AG04450 (cell line): ENCODE measurements at regions not wholly inside any gene's neighbourhood (a gene's known extent, or its start where the extent isn't known, plus 50 kb on each side); places are given as distances from the start of the nearest gene placed in this dataset.

Source experiments
- CTCF ChIA-PET: fragments of 300-600, 350-600 bp; formaldehyde crosslinking; extraction: SDS; loops from one replicate; lab custom pipeline; 2022; ENCODE audit warnings: antibody characterized with exemption, inconsistent platforms; lab: Charles Lee
- POLR2A ChIA-PET: fragments of 350-600 bp; formaldehyde crosslinking; extraction: SDS; loops from one replicate; lab custom pipeline; 2021; ENCODE audit warnings: antibody characterized with exemption, inconsistent platforms; lab: Yijun Ruan, JAX
- DNase-seq: peaks from one replicate; pipeline ENCODE4 v3.0.0-alpha.2; 2011; ENCODE audit warnings: low read depth, low spot score
- H3K27ac ChIP-seq: one replicate; pipeline ENCODE4 v1.5.1; 2012; ENCODE audit warnings: low read depth, low read length, control low read depth
- H3K27me3 ChIP-seq: one replicate; pipeline ENCODE4 v1.6.0; 2012; ENCODE audit warnings: low read length; ENCODE audit not compliant: control insufficient read depth, insufficient read depth
- H3K4me3 ChIP-seq: 2 replicates; pipeline ENCODE4 v1.5.1; 2011; ENCODE audit warnings: mild to moderate bottlenecking, low read depth, low read length, control low read depth
- H3K9me3 ChIP-seq: 2 replicates; pipeline ENCODE4 v1.5.1; 2012; ENCODE audit warnings: low read length; ENCODE audit not compliant: control insufficient read depth, insufficient read depth
- TF ChIP-seq, protein P1 (sequence below): IDR thresholded peaks from 2 replicates; pipeline ENCODE4 v1.5.1; 2011; ENCODE audit warnings: low read depth, low read length, control low read depth, inconsistent platforms

DNA sequence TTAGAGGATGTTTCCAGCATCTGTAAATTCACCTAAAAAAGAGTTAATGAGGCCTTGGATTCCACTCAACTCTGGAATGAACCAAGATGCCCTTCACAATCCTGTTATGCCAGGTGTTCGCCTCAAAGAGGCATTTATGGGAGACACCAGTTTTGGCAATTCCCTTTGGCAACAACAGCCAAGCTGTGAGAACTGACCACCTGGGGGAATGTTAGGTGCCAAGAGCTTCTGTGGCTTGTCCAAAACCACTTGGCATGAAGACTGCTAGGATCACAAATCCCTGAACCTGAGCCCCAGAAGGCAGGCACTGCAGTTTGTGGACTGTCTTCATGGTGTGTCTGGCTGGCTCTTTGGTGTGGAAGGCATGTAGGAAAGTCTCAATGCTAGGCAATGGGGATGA is 164.4 kb upstream of the BDNF start:
- no peaks in the 10 kb centered on the region for H3K9me3 ChIP-seq
- ChIA-PET CTCF (no interaction called here), POLR2A (no interaction called here)
- no peak overlapping the region for H3K27ac ChIP-seq
- TF ChIP-seq, protein P1, sequence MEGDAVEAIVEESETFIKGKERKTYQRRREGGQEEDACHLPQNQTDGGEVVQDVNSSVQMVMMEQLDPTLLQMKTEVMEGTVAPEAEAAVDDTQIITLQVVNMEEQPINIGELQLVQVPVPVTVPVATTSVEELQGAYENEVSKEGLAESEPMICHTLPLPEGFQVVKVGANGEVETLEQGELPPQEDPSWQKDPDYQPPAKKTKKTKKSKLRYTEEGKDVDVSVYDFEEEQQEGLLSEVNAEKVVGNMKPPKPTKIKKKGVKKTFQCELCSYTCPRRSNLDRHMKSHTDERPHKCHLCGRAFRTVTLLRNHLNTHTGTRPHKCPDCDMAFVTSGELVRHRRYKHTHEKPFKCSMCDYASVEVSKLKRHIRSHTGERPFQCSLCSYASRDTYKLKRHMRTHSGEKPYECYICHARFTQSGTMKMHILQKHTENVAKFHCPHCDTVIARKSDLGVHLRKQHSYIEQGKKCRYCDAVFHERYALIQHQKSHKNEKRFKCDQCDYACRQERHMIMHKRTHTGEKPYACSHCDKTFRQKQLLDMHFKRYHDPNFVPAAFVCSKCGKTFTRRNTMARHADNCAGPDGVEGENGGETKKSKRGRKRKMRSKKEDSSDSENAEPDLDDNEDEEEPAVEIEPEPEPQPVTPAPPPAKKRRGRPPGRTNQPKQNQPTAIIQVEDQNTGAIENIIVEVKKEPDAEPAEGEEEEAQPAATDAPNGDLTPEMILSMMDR: no peak
- no peak for DNase-seq
- H3K27me3 ChIP-seq: no peaks in the 10 kb centered on the region
- no peak overlapping the region for H3K4me3 ChIP-seq

DNA sequence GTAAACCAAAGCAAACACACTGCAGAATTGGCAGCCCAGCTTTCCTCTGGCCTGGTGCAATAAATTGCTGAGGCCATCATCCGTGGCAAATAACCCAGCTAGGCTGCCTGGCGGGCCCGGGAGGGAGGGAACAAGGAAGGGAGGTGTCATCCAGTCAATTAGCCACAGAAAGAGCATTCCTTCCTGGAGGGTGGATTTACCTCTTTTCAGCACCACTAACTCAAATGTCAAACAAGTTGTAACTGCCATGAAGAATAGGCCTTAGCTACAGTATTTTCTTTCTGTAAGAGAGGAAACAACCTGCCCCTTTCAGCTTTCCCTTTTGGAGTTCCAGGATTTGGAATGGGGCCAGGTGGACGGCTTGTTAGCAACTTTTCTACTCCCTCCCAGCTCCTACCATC is 163.8 kb upstream of the BDNF start:
- Histone ChIP-seq H3K9me3 (no peaks in the 10 kb centered on the region), H3K4me3 (no peak overlapping the region), H3K27ac (no peak overlapping the region), H3K27me3 (no peaks in the 10 kb centered on the region)
- DNase-seq: no peak
- TF ChIP-seq, protein P1: no peak
- ChIA-PET CTCF (no interaction called here), POLR2A (no interaction called here)

DNA sequence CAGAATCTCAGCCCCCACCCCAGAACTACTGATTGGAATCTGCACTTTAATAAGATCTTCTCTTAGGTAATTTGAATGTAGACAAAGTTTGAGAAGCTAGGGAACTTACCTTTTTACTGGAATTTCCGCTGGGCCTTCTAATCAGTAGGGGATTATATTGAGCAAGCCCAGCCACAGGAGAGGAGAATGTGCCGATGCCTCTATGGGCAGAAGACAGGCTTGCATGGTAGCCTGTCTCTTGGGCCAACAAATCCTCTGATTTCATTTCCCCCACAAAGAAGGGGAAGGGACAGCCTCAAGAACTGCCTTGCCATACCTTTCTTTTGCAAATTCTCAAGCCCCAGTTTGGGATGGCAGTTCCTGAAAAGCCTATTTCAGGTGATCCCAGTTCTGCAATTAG is 163.4 kb upstream of the BDNF start:
- ChIA-PET POLR2A (no interaction called here), CTCF (no interaction called here)
- Histone ChIP-seq H3K9me3 (no peaks in the 10 kb centered on the region), H3K4me3 (no peak overlapping the region), H3K27me3 (no peaks in the 10 kb centered on the region), H3K27ac (no peak overlapping the region)
- TF ChIP-seq, protein P1: no peak
- no peak for DNase-seq

DNA sequence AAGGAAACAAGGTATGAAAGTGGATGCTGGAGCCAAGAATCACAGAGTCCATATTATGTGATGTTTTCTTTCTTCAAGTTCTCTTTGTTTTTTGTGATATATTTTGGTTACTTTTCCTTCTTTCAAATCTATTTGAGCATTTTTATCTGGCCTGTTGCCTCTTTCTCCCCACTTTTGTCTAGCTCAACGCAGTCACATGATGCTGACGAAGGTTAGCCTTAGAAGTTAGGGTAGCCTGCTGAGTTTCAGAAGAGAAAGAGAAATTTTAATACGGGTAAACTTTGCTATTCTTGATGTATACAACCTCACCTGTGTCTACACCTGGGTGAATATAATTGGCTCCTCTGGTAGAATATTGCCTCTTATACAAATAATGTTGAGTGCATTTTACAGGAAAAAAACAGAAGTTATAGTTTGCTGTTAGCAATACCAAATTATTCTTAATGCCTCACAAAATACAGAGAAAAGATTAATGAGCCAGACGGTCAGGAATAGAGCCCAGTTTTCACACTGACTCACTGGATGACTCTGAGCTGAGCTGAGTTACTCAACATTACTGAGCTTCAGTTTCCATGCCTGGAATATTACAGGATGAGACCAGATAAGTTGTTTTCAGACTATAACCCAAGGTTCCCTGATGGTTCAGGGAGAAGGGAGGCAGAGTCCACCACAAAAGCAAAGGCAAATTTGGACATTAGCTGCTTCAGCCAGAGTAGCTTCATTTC is 161.6 kb upstream of the BDNF start:
- DNase-seq: peak; percentile 71
- no peaks in the 10 kb centered on the region for H3K27me3 ChIP-seq
- H3K4me3 ChIP-seq: no peak overlapping the region
- H3K9me3 ChIP-seq: no peaks in the 10 kb centered on the region
- CTCF ChIA-PET: interaction anchor here (0.5 kb wide), 1 partner anchor 197 kb away, joined by 15 read pairs; no protein-coding TSS in a partner anchor
- TF ChIP-seq, protein P1: no peak
- POLR2A ChIA-PET: no interaction called here
- H3K27ac ChIP-seq: no peak overlapping the region

DNA sequence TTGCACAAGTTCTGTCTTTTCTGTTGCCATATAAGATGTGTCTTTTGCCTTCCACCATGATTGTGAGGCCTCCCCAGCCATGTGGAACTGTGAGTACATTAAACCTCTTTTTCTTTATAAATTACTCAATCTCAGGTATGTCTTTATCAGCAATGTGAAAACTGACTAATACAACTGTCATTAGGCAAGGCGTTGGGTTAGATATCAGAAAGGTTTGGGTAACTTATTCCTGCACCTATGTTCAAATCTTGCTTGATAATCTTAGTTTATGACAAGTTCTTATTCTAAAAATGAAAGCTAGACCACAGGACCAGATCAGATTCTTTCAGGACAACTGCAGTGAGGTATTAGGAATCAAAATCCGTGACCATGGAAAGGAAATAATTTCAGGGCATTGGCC is 160.6 kb upstream of the BDNF start:
- CTCF ChIA-PET: no interaction called here
- no peak overlapping the region for H3K27ac ChIP-seq
- no peaks in the 10 kb centered on the region for H3K27me3 ChIP-seq
- POLR2A ChIA-PET: no interaction called here
- H3K4me3 ChIP-seq: no peak overlapping the region
- no peaks in the 10 kb centered on the region for H3K9me3 ChIP-seq
- TF ChIP-seq, protein P1: no peak
- no peak for DNase-seq
